ENCODE measurements at regions not wholly inside any gene's neighbourhood (a gene's known extent, or its start where the extent isn't known, plus 50 kb on each side); places are given as distances from the start of the nearest gene placed in this dataset.

GRCh38 chrY:8305021-8305420 lies 1032.2 kb upstream of the TSPY4 start:
- TF ChIP-seq CTCF (IDR thresholded peaks at IDR 0.05; ENCODE audit: extremely low read depth in 1 of 2, insufficient read depth in 1 of 2, low read depth in 1 of 2, low read length in 2 of 2) (no peak), POLR2A (IDR thresholded peaks at IDR 0.05; ENCODE audit: low read depth, low read length) (no peak), JUN (IDR thresholded peaks at IDR 0.05; ENCODE audit: borderline replicate concordance, insufficient read depth, insufficient read length, low read depth) (no peak), POLR2AphosphoS5 (IDR thresholded peaks at IDR 0.05; ENCODE audit: insufficient read depth, low read depth, low read length) (no peak), EZH2 (IDR thresholded peaks at IDR 0.05; ENCODE audit: borderline replicate concordance, low read depth, low read length, severe bottlenecking) (no peak)

All from endothelial cell of umbilical vein (primary cell).